UCSD-AML1 (cell line): ENCODE measurements at regions not wholly inside any gene's neighbourhood (a gene's known extent, or its start where the extent isn't known, plus 50 kb on each side); places are given as distances from the start of the nearest gene placed in this dataset.

Source experiments
- DNase-seq: peaks from one replicate; lab custom pipeline; 2025; ENCODE audit not compliant: unreplicated experiment; lab: John Stamatoyannopoulos, UW

GRCh38 chr12:24561411-24561871, 387.5 kb downstream of the BCAT1 start:
- DNase-seq = no peak

- DNase-seq = no peak
These were observed 388.1 kb downstream of the BCAT1 start for GRCh38 chr12:24560831-24561271.

- DNase-seq = no peak
These were observed 388.6 kb downstream of the BCAT1 start for GRCh38 chr12:24560192-24560775.

GRCh38 chr12:24557738-24558137, 391.2 kb downstream of the BCAT1 start:
- DNase-seq = no peak

GRCh38 chr12:24555730-24556129, 393.2 kb downstream of the BCAT1 start:
- no peak for DNase-seq

GRCh38 chr12:24554612-24555295, 394.1 kb downstream of the BCAT1 start:
- no peak for DNase-seq

GRCh38 chr12:24553259-24553658, 395.6 kb downstream of the BCAT1 start:
- no peak for DNase-seq

- no peak for DNase-seq
These were observed 397.6 kb downstream of the BCAT1 start for GRCh38 chr12:24551163-24551786.

GRCh38 chr12:24550609-24551008, 398.3 kb downstream of the BCAT1 start:
- no peak for DNase-seq

- DNase-seq = no peak
These were observed 402.2 kb downstream of the BCAT1 start for GRCh38 chr12:24546661-24547060.

- no peak for DNase-seq
These were observed 402.8 kb downstream of the BCAT1 start for GRCh38 chr12:24546084-24546483.

GRCh38 chr12:24544368-24544767, 404.5 kb downstream of the BCAT1 start:
- no peak for DNase-seq

GRCh38 chr12:24541193-24541871, 407.6 kb downstream of the BCAT1 start:
- no peak for DNase-seq

- no peak for DNase-seq
These were observed 409.3 kb downstream of the BCAT1 start for GRCh38 chr12:24539646-24540045.

- DNase-seq = no peak
These were observed 411.6 kb downstream of the BCAT1 start for GRCh38 chr12:24537083-24537860.

GRCh38 chr12:24535334-24536069, 413.4 kb downstream of the BCAT1 start:
- no peak for DNase-seq

- no peak for DNase-seq
These were observed 414.3 kb downstream of the BCAT1 start for GRCh38 chr12:24534622-24535021.

GRCh38 chr12:24533716-24534352, 415.1 kb downstream of the BCAT1 start:
- no peak for DNase-seq

- DNase-seq = no peak
These were observed 418.2 kb downstream of the BCAT1 start for GRCh38 chr12:24530689-24531088.

- no peak for DNase-seq
These were observed 421.8 kb downstream of the BCAT1 start for GRCh38 chr12:24527102-24527501.
